Small intestine (tissue), 7 donors: ENCODE measurements at regions not wholly inside any gene's neighbourhood (a gene's known extent, or its start where the extent isn't known, plus 50 kb on each side); places are given as distances from the start of the nearest gene placed in this dataset.
A peak's percentile ranks its signal among the peaks of the same experiment; 100 is the strongest.
"Not testable (repeated sequence)": the region's sequence is repeated elsewhere in the genome, so short reads cannot be mapped to it uniquely, and the experiment has no call there.

Experiments
- DNase-seq, 2 donors: peaks; one replicate each; pipeline versions ENCODE4 v3.0.0 to v3.0.0-alpha.2; 2013
- FAIRE-seq: peaks from 2 replicates; lab custom pipeline; 2012; peaks lifted over from hg19 to GRCh38; lab: Jason Lieb, UNC
- H3K27ac ChIP-seq, 3 donors: one replicate each; pipeline ENCODE4 v1.5.1; 2013; ENCODE audit warnings: low read length in 2 of 3, mild to moderate bottlenecking in 2 of 3, control low read depth in 1 of 3, inconsistent platforms in 1 of 3, low read depth in 1 of 3, moderate library complexity in 1 of 3
- H3K27me3 ChIP-seq, 3 donors: one replicate each; pipeline ENCODE4 v1.6.1; 2013; ENCODE audit warnings: low read length in 3 of 3, inconsistent platforms in 1 of 3; ENCODE audit not compliant: control insufficient read depth in 3 of 3, insufficient read depth in 3 of 3
- H3K36me3 ChIP-seq, 3 donors: one replicate each; pipeline ENCODE4 v1.6.1; 2013; ENCODE audit warnings: low read length in 3 of 3, inconsistent platforms in 1 of 3, low read depth in 1 of 3, mild to moderate bottlenecking in 1 of 3, moderate library complexity in 1 of 3; ENCODE audit not compliant: control insufficient read depth in 3 of 3, insufficient read depth in 2 of 3
- H3K4me1 ChIP-seq, 3 donors: one replicate each; pipeline ENCODE4 v1.6.1; 2013; ENCODE audit warnings: low read length in 2 of 3, inconsistent platforms in 1 of 3, low read depth in 1 of 3, mild to moderate bottlenecking in 1 of 3, moderate library complexity in 1 of 3; ENCODE audit not compliant: control insufficient read depth in 3 of 3, insufficient read depth in 2 of 3
- H3K4me3 ChIP-seq, 3 donors: one replicate each; pipeline ENCODE4 v1.5.1; 2013; ENCODE audit warnings: low read length in 3 of 3, control low read depth in 1 of 3, inconsistent platforms in 1 of 3, low read depth in 1 of 3, mild to moderate bottlenecking in 1 of 3, moderate library complexity in 1 of 3
- H3K9me3 ChIP-seq, 2 donors: one replicate each; pipeline ENCODE4 v1.6.1; 2013; ENCODE audit warnings: low read depth in 1 of 2, low read length in 1 of 2; ENCODE audit not compliant: control insufficient read depth in 2 of 2, insufficient read depth in 1 of 2
- WGBS, 3 donors: extraction: QIAGEN DNeasy Blood & Tissue Kit; methylation state at CpG; one replicate each; pipeline ENCODE4 v1.1.7; 2013; 5-methylcytosine and 5-hydroxymethylcytosine counted together
- donor health status: healthy with polysubstance abuse.
- donor health status: control.
- donor health status: control.
- donor health status: Bipolar disorder and iron deficiency.
- donor health status: healthy.

- DNase-seq: no peak
- no peak overlapping the region for H3K27ac ChIP-seq
- no peaks in the 10 kb centered on the region for H3K36me3 ChIP-seq
- WGBS, 3 donors: 51 to 72% (median 64%) methylated on average over 3 of the region's 3 CpGs
- no peaks in the 10 kb centered on the region for H3K9me3 ChIP-seq
- no peak for FAIRE-seq
- H3K4me1 ChIP-seq: no peaks in the 10 kb centered on the region
- H3K27me3 ChIP-seq: no peaks in the 10 kb centered on the region
- no peak overlapping the region for H3K4me3 ChIP-seq
These were observed 730.0 kb downstream of the MAT2B start for GRCh38 chr5:164235300-164235891.

- DNase-seq: no peak
- no peaks in the 10 kb centered on the region for H3K36me3 ChIP-seq
- H3K27me3 ChIP-seq: no peaks in the 10 kb centered on the region
- H3K4me3 ChIP-seq: no peak overlapping the region
- H3K9me3 ChIP-seq: no peaks in the 10 kb centered on the region
- no peaks in the 10 kb centered on the region for H3K4me1 ChIP-seq
- H3K27ac ChIP-seq: no peak overlapping the region
- no peak for FAIRE-seq
These were observed 732.1 kb downstream of the MAT2B start for GRCh38 chr5:164237486-164237885.

- not testable (repeated sequence) for H3K4me1 ChIP-seq, DNase-seq, H3K36me3 ChIP-seq, H3K27me3 ChIP-seq, H3K27ac ChIP-seq, H3K4me3 ChIP-seq, H3K9me3 ChIP-seq, FAIRE-seq
These were observed 746.4 kb downstream of the MAT2B start for GRCh38 chr5:164251781-164252180.

- 90 to 97% (median 90%) methylated on average over 3 of the region's 3 CpGs for WGBS, 3 donors
- Histone ChIP-seq H3K27me3 (no peaks in the 10 kb centered on the region), H3K9me3 (no peaks in the 10 kb centered on the region), H3K36me3 (no peaks in the 10 kb centered on the region), H3K4me3 (no peak overlapping the region), H3K4me1 (no peaks in the 10 kb centered on the region), H3K27ac (no peak overlapping the region)
- FAIRE-seq (no peak), DNase-seq (no peak)
These were observed 748.3 kb downstream of the MAT2B start for GRCh38 chr5:164253764-164254163.

GRCh38 chr5:164255598-164256213 lies 750.3 kb downstream of the MAT2B start:
- H3K4me3 ChIP-seq: no peak overlapping the region
- H3K36me3 ChIP-seq: no peaks in the 10 kb centered on the region
- H3K4me1 ChIP-seq: no peaks in the 10 kb centered on the region
- 62 to 76% (median 66%) methylated on average over 3 of the region's 3 CpGs for WGBS, 3 donors
- H3K27ac ChIP-seq: no peak overlapping the region
- FAIRE-seq (no peak), DNase-seq (no peak)
- no peaks in the 10 kb centered on the region for H3K9me3 ChIP-seq
- no peaks in the 10 kb centered on the region for H3K27me3 ChIP-seq

GRCh38 chr5:164256351-164256750 lies 750.9 kb downstream of the MAT2B start:
- Histone ChIP-seq H3K36me3 (no peaks in the 10 kb centered on the region), H3K27me3 (no peaks in the 10 kb centered on the region), H3K27ac (no peak overlapping the region), H3K9me3 (no peaks in the 10 kb centered on the region), H3K4me3 (no peak overlapping the region), H3K4me1 (no peaks in the 10 kb centered on the region)
- WGBS, 3 donors: 76 to 89% (median 84%) methylated on average over 1 of the region's 1 CpG
- peak in 1 of 2 donors; percentile 4 for DNase-seq
- FAIRE-seq: no peak

GRCh38 chr5:164256954-164257353 lies 751.5 kb downstream of the MAT2B start:
- DNase-seq (peak; percentile 38 to 74), FAIRE-seq (no peak)
- no peak overlapping the region for H3K27ac ChIP-seq
- no peaks in the 10 kb centered on the region for H3K36me3 ChIP-seq
- WGBS, 3 donors: 18 to 73% (median 43%) methylated on average over 2 of the region's 2 CpGs
- no peaks in the 10 kb centered on the region for H3K4me1 ChIP-seq
- H3K4me3 ChIP-seq: no peak overlapping the region
- H3K27me3 ChIP-seq: no peaks in the 10 kb centered on the region
- no peaks in the 10 kb centered on the region for H3K9me3 ChIP-seq

- no peak for FAIRE-seq
- Histone ChIP-seq H3K4me1 (no peaks in the 10 kb centered on the region), H3K9me3 (no peaks in the 10 kb centered on the region), H3K27ac (no peak overlapping the region), H3K4me3 (no peak overlapping the region), H3K36me3 (no peaks in the 10 kb centered on the region), H3K27me3 (no peaks in the 10 kb centered on the region)
- 52 to 67% (median 59%) methylated on average over 1 of the region's 1 CpG for WGBS, 3 donors
- no peak for DNase-seq
These were observed 760.1 kb downstream of the MAT2B start for GRCh38 chr5:164265566-164265965.

- no peaks in the 10 kb centered on the region for H3K4me1 ChIP-seq
- 75 to 89% (median 85%) methylated on average over 2 of the region's 2 CpGs for WGBS, 3 donors
- no peak overlapping the region for H3K27ac ChIP-seq
- FAIRE-seq (no peak), DNase-seq (no peak)
- H3K27me3 ChIP-seq: no peaks in the 10 kb centered on the region
- H3K9me3 ChIP-seq: no peaks in the 10 kb centered on the region
- no peaks in the 10 kb centered on the region for H3K36me3 ChIP-seq
- no peak overlapping the region for H3K4me3 ChIP-seq
These were observed 761.2 kb downstream of the MAT2B start for GRCh38 chr5:164266571-164266970.
